Heart right ventricle (tissue), 16 donors: ENCODE measurements at regions not wholly inside any gene's neighbourhood (a gene's known extent, or its start where the extent isn't known, plus 50 kb on each side); places are given as distances from the start of the nearest gene placed in this dataset.

Experiments used
- ATAC-seq, 8 donors: fragments of 200-7000 bp; cut with Tn5 transposase; one replicate each; pipeline ENCODE4 v1.9.1; 2020; ENCODE audit warnings: mild to moderate bottlenecking in 8 of 8, moderate library complexity in 8 of 8, moderate number of reproducible peaks in 1 of 8
- DNase-seq, 2 donors: peaks; one replicate each; pipeline ENCODE4 v3.0.0-alpha.2; 2020
- H3K27ac ChIP-seq, 10 donors: fragments of 200-600 bp; sonication (generic) in 2 of 10; one replicate each; pipeline versions ENCODE4 v1.5.0 to v1.8.0; 2020 to 2022; ENCODE audit warnings: mild to moderate bottlenecking in 3 of 10
- H3K27me3 ChIP-seq, 7 donors: fragments of 200-600 bp; one replicate each; pipeline ENCODE4 v1.8.0; 2021 to 2022; ENCODE audit warnings: mild to moderate bottlenecking in 2 of 7
- H3K36me3 ChIP-seq, 9 donors: fragments of 200-600 bp; sonication (generic) in 1 of 9; one replicate each; pipeline versions ENCODE4 v1.5.0 to v1.8.0; 2020 to 2022; ENCODE audit warnings: mild to moderate bottlenecking in 2 of 9
- H3K4me1 ChIP-seq, 9 donors: fragments of 200-600 bp; sonication (generic) in 1 of 9; one replicate each; pipeline versions ENCODE4 v1.5.0 to v1.8.0; 2020 to 2022; ENCODE audit warnings: mild to moderate bottlenecking in 4 of 9
- H3K4me3 ChIP-seq, 10 donors: fragments of 200-600 bp; sonication (generic) in 2 of 10; one replicate each; pipeline versions ENCODE4 v1.5.0 to v1.8.0; 2020 to 2022; ENCODE audit warnings: mild to moderate bottlenecking in 7 of 10, moderate library complexity in 2 of 10
- H3K9me3 ChIP-seq, 11 donors: fragments of 200-600 bp in 10 of 11; sonication (generic) in 2 of 11; one replicate each; pipeline versions ENCODE4 v1.5.0 to v1.8.0; 2013 to 2022; ENCODE audit warnings: mild to moderate bottlenecking in 2 of 11, control low read depth in 1 of 11, moderate library complexity in 1 of 11
- WGBS, 2 donors: extraction: QIAGEN DNeasy Blood & Tissue Kit; methylation state at CpG; one replicate each; pipeline ENCODE4 v1.1.7; 2013; ENCODE audit warnings: inconsistent platforms in 1 of 2; 5-methylcytosine and 5-hydroxymethylcytosine counted together
- intact Hi-C, 10 donors: fragments of 100-400 bp; cut with DNase I; formaldehyde crosslinking; loops; one replicate each; pipeline versions ENCODE4 v1.11.1 to v1.14.2; 2022
- TF ChIP-seq, protein P1 (sequence below), 9 donors: fragments of 200-600 bp; sonication (generic) in 2 of 9; IDR thresholded peaks; one replicate each; pipeline versions ENCODE4 v1.5.0 to v1.8.0; 2021 to 2022; ENCODE audit warnings: antibody characterized with exemption in 9 of 9, mild to moderate bottlenecking in 5 of 9, moderate library complexity in 1 of 9
- donor health status: Arrhythmogenic right ventricular cardiomyopathy.
- donor health status: ischemic (EF 13 %, LVEDD 7.1; RV severe dilation, severe dysfunction).
- donor health status: healthy with polysubstance abuse.
- donor health status: DM: no; HTN: yes; CAD: no.
- donor health status: DM: no; HTN: no; CAD: no.
- donor health status: ischemic (EF 25% LVEDD 6.9; RV normal size, moderate dysfunction).
- donor health status: ischemic (EF 25% LVEDD 5.7; RV mildly dilated, moderate dysfunction).
- donor health status: healthy.
- donor health status: DM: yes; HTN: yes; CAD: no.
- donor health status: Ischemic cardiomyopathy.
- donor health status: ischemic (EF 35%, LVEDD 5.7; RV mildly dilated, moderate dysfunction).
- donor health status: nonischemic (EF 11% LVEDD 7.7; RV severe dilation, severe dysfunction).
- donor health status: DM: yes; HTN: yes; CAD: no.
- donor health status: PGD.
- donor health status: ischemic (EF 29% LVEDD 5.4; RV normal size, mild dysfunction).
- donor health status: nonischemic (EF 23%, LVEDD 6.1; RV moderate dilation, normal function).

DNA sequence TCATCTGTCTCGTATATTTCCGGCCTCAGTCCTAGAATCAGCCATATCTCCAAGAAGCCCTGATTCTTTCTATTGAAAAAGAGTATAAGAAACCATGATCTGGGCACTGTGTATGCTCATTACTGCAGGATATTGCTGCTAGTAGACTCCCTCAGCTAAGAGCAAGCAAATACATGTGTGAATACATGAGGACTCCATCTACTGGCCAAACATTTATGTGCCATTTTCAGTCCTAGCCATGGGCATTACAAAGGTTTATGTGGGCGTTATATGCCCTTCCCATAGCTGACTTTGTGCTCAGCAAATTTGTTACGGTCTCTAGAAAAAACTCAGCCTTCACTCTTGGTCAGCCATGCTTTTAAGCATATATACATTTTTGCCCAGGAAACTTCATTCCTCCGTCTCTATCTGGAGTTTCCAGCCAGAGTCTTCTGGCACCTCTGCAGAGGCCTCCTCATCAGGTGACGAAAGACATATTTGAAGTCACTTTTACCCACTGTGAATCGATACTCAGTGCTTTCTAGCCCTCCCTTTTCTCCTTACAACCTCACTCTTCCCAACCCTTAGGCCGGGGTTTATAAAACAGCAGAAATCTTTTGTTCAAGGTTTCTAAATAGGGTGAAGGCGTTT, 1495.6 kb upstream of the CDH6 start:
- intact Hi-C loops: no loop called here
- no peaks in the 10 kb centered on the region for H3K4me1 ChIP-seq
- 33 to 42% methylated on average over 9 of the region's 9 CpGs for WGBS, 2 donors
- no peaks in the 10 kb centered on the region for H3K36me3 ChIP-seq
- no peak for ATAC-seq
- no peak overlapping the region for H3K4me3 ChIP-seq
- H3K27ac ChIP-seq: no peak overlapping the region
- TF ChIP-seq, protein P1, sequence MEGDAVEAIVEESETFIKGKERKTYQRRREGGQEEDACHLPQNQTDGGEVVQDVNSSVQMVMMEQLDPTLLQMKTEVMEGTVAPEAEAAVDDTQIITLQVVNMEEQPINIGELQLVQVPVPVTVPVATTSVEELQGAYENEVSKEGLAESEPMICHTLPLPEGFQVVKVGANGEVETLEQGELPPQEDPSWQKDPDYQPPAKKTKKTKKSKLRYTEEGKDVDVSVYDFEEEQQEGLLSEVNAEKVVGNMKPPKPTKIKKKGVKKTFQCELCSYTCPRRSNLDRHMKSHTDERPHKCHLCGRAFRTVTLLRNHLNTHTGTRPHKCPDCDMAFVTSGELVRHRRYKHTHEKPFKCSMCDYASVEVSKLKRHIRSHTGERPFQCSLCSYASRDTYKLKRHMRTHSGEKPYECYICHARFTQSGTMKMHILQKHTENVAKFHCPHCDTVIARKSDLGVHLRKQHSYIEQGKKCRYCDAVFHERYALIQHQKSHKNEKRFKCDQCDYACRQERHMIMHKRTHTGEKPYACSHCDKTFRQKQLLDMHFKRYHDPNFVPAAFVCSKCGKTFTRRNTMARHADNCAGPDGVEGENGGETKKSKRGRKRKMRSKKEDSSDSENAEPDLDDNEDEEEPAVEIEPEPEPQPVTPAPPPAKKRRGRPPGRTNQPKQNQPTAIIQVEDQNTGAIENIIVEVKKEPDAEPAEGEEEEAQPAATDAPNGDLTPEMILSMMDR (IDR thresholded peaks at IDR 0.05): no peak
- H3K9me3 ChIP-seq: peaks cover 0 to 4% (median 0%) of the 10 kb centered on the region in 11 donors
- no peak for DNase-seq
- no peaks in the 10 kb centered on the region for H3K27me3 ChIP-seq

DNA sequence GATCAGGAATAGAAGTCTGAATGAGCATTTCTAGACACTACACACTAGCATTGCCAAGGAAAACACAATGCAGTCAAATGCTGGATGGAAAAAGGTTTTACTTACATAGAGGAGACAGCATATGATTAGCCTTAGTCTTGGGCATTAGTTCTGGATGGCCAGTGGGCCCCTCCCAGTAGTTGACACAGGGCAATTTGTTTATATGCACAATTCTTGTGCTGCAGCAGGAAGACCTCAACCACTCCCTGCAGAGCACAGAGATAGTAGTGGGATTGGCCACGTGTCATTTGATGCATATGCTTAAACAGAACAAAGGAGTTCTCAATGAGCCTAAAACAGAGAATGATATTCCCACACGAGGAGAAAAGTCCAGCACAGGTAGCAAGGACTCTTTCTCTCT, 1496.2 kb upstream of the CDH6 start:
- Histone ChIP-seq H3K9me3 (no peaks in the 10 kb centered on the region), H3K4me3 (no peak overlapping the region), H3K27me3 (no peaks in the 10 kb centered on the region), H3K27ac (no peak overlapping the region), H3K4me1 (no peaks in the 10 kb centered on the region), H3K36me3 (no peaks in the 10 kb centered on the region)
- DNase-seq: no peak
- TF ChIP-seq, protein P1 (IDR thresholded peaks at IDR 0.05): no peak
- WGBS, 2 donors: 41 to 52% methylated on average over 2 of the region's 2 CpGs
- no peak for ATAC-seq
- intact Hi-C loops: no loop called here

DNA sequence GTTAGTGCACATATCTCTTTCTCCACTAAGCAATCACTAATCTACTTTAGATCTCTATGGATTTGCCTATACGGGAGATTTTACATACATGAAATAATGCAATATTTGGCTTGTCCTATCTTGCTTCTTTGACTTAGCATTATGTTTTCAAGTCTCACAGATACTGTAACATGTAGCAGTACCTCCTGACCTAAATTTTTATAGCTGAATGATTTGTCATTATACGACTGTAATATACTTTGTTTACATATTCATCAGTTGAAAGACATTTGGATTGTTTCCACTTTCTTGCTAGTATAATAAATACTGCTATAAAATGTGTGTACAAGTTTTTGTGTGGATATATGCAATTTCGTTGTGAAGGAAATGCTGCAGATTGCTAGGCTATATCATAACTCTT, 1520.8 kb upstream of the CDH6 start:
- Histone ChIP-seq H3K27me3 (no peaks in the 10 kb centered on the region), H3K27ac (no peak overlapping the region), H3K36me3 (no peaks in the 10 kb centered on the region), H3K4me1 (no peaks in the 10 kb centered on the region), H3K4me3 (no peak overlapping the region), H3K9me3 (peaks cover 0 to 36% (median 0%) of the 10 kb centered on the region in 11 donors)
- DNase-seq (no peak), ATAC-seq (no peak)
- TF ChIP-seq, protein P1 (IDR thresholded peaks at IDR 0.05): no peak
- 34 to 43% methylated on average over 3 of the region's 3 CpGs for WGBS, 2 donors
- intact Hi-C loops: no loop called here

DNA sequence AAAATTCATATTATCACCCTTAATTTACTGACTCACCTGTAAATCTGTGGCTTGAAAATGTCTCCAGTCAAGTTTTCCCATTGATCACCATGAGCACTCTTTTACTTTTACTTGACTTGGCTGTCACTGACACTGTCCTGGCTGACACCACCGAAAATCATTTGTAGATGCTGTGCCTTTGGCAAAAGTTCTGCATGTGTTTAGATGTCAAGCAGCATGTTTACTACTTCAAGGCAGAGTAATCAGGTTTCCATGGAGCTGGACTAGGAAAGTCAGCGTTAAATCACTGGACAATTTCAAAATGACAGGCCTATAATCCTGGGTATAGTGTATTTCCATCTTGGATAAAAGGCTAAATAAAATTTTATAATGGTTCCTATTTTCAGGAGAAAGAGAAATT, 1530.6 kb upstream of the CDH6 start:
- Histone ChIP-seq H3K4me3 (no peak overlapping the region), H3K27ac (no peak overlapping the region), H3K36me3 (no peaks in the 10 kb centered on the region), H3K9me3 (peaks cover 0 to 28% (median 0%) of the 10 kb centered on the region in 11 donors), H3K27me3 (no peaks in the 10 kb centered on the region), H3K4me1 (no peaks in the 10 kb centered on the region)
- TF ChIP-seq, protein P1 (IDR thresholded peaks at IDR 0.05): no peak
- DNase-seq: no peak
- ATAC-seq: no peak
- WGBS, 2 donors: 45 to 55% methylated on average over 2 of the region's 2 CpGs
- intact Hi-C loops: no loop called here
